Activated CD8-positive, alpha-beta T cell treated with anti-CD3 and anti-CD28 coated beads for 36 hours (primary cell): ENCODE measurements at regions not wholly inside any gene's neighbourhood (a gene's known extent, or its start where the extent isn't known, plus 50 kb on each side); places are given as distances from the start of the nearest gene placed in this dataset.

Experiments used
- ATAC-seq: fragments of 200-7000 bp; cut with Tn5 transposase; one replicate; pipeline ENCODE4 v1.10.0; 2021; ENCODE audit warnings: mild to moderate bottlenecking, moderate library complexity
- CTCF ChIA-PET: fragments of 350-600 bp; sonication (Branson Sonifier 250); formaldehyde crosslinking; loops from one replicate; lab custom pipeline; 2021; ENCODE audit warnings: antibody characterized with exemption; lab: Charles Lee
- POLR2A ChIA-PET: fragments of 350-600 bp; sonication (Branson Sonifier 250); formaldehyde crosslinking; loops from one replicate; lab custom pipeline; 2021; ENCODE audit warnings: antibody characterized with exemption; lab: Charles Lee
- DNase-seq: peaks from one replicate; pipeline ENCODE4 v3.0.0-alpha.2; 2020
- H3K27ac Mint-ChIP-seq: one replicate; pipeline ENCODE4 v1.8.0; 2021; ENCODE audit warnings: mild to moderate bottlenecking, mixed read lengths
- H3K27me3 Mint-ChIP-seq: one replicate; pipeline ENCODE4 v1.8.0; 2021; ENCODE audit warnings: mixed read lengths
- H3K36me3 Mint-ChIP-seq: one replicate; pipeline ENCODE4 v1.8.0; 2021; ENCODE audit warnings: low read depth, mixed read lengths
- H3K4me1 Mint-ChIP-seq: one replicate; pipeline ENCODE4 v1.8.0; 2021; ENCODE audit warnings: low read depth, mixed read lengths
- H3K4me3 Mint-ChIP-seq: one replicate; pipeline ENCODE4 v1.8.0; 2021; ENCODE audit warnings: mild to moderate bottlenecking, moderate library complexity, mixed read lengths
- H3K9me3 Mint-ChIP-seq: one replicate; pipeline ENCODE4 v1.8.0; 2021; ENCODE audit warnings: mixed read lengths
- intact Hi-C: fragments of 100-400 bp; cut with micrococcal nuclease; formaldehyde crosslinking; loops from one replicate; pipeline ENCODE4 v1.10.0; 2022
- TF ChIP-seq, protein P1 (sequence below): fragments of 200-600 bp; IDR thresholded peaks from one replicate; pipeline ENCODE4 v1.8.0; 2022; ENCODE audit warnings: antibody characterized with exemption, mild to moderate bottlenecking

DNA sequence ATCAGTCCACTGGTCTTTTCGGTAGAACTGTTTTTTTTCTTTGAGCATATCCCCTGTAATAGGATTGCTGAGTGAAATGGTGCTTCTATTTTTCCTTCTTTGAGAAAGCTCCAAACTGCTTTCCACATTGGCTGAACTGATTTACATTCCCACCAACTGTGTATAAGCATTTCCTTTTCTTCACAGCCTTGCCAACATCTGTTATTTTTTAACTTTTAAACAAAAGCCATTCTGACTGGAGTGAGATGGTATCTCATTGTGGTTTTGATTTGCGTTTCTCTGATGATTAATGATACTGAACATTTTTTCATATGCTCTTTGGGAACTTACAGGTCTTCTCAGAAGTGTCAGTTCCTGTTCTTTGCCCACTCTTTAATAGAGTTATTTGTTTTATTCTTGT, 764.7 kb downstream of the MTRR start:
- TF ChIP-seq, protein P1, sequence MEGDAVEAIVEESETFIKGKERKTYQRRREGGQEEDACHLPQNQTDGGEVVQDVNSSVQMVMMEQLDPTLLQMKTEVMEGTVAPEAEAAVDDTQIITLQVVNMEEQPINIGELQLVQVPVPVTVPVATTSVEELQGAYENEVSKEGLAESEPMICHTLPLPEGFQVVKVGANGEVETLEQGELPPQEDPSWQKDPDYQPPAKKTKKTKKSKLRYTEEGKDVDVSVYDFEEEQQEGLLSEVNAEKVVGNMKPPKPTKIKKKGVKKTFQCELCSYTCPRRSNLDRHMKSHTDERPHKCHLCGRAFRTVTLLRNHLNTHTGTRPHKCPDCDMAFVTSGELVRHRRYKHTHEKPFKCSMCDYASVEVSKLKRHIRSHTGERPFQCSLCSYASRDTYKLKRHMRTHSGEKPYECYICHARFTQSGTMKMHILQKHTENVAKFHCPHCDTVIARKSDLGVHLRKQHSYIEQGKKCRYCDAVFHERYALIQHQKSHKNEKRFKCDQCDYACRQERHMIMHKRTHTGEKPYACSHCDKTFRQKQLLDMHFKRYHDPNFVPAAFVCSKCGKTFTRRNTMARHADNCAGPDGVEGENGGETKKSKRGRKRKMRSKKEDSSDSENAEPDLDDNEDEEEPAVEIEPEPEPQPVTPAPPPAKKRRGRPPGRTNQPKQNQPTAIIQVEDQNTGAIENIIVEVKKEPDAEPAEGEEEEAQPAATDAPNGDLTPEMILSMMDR = no peak
- no peak for ATAC-seq
- Mint-ChIP-seq H3K36me3 (no peaks in the 10 kb centered on the region), H3K4me1 (no peaks in the 10 kb centered on the region), H3K27me3 (no peaks in the 10 kb centered on the region), H3K4me3 (no peak overlapping the region), H3K9me3 (peaks cover 5% of the 10 kb centered on the region), H3K27ac (no peak overlapping the region)
- ChIA-PET POLR2A (no interaction called here), CTCF (no interaction called here)
- DNase-seq = no peak
- intact Hi-C loops = no loop called here

DNA sequence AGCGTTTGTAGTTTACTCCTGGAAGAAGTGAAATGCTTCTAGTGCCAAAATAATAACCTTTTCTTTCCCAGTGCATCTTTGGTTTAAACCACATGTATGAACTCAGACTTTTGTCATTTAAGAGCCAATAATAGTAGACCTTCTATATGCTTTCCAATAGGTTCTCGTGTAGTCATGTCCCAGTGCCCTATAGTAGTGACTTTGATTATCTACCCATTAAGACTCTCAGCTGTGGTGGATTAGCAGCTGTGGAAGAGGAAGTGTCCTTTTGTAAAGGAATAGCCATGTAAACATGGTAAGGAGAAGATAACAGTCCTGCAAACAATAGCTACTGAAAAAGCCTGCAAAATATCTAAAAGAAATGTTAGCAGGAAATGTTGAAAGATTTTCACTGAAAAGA, 765.3 kb downstream of the MTRR start:
- DNase-seq (no peak), ATAC-seq (no peak)
- no peaks in the 10 kb centered on the region for H3K36me3 Mint-ChIP-seq
- no peak overlapping the region for H3K27ac Mint-ChIP-seq
- ChIA-PET POLR2A (no interaction called here), CTCF (no interaction called here)
- peaks cover 5% of the 10 kb centered on the region for H3K9me3 Mint-ChIP-seq
- H3K27me3 Mint-ChIP-seq = no peaks in the 10 kb centered on the region
- H3K4me3 Mint-ChIP-seq = no peak overlapping the region
- H3K4me1 Mint-ChIP-seq = no peaks in the 10 kb centered on the region
- TF ChIP-seq, protein P1 = no peak
- intact Hi-C loops = no loop called here

DNA sequence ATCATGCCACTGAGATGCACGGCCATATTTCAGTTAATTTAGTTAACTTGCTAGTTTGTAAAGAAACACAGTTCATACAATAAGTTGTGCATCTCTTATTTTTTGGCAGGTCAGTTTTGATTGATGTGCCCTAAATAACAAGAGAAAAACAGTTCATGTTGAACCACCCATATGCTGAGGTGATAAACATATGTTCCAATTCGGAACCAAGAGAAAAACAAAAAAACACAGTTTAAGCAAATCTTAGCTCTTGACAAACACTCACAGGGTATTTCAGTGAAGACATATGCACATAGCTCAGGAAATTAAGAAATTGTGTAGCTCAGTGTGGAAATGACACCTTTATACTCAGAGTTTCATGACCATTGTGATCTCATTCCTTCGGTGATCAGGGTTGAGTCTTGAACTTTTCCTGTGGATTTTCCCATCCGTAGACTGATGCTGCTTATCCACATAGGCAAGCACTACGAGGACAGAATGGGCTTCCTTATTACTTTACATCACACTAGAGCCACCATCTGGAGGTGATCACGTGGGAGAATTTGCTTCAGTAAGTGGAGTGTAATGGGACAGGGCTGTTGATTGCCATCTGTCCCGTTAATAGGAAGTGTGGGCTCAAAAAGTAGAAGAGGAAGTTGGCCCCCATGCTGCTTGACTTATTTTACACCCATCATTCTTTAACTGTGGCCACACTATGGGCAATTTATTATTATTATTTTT, 773.0 kb downstream of the MTRR start:
- POLR2A ChIA-PET = no interaction called here
- Mint-ChIP-seq H3K27ac (no peak overlapping the region), H3K4me3 (no peak overlapping the region), H3K9me3 (peaks cover 3% of the 10 kb centered on the region), H3K27me3 (no peaks in the 10 kb centered on the region), H3K36me3 (no peaks in the 10 kb centered on the region), H3K4me1 (no peaks in the 10 kb centered on the region)
- no peak for DNase-seq
- intact Hi-C loops = no loop called here
- CTCF ChIA-PET = no interaction called here
- TF ChIP-seq, protein P1 = no peak
- ATAC-seq = no peak

DNA sequence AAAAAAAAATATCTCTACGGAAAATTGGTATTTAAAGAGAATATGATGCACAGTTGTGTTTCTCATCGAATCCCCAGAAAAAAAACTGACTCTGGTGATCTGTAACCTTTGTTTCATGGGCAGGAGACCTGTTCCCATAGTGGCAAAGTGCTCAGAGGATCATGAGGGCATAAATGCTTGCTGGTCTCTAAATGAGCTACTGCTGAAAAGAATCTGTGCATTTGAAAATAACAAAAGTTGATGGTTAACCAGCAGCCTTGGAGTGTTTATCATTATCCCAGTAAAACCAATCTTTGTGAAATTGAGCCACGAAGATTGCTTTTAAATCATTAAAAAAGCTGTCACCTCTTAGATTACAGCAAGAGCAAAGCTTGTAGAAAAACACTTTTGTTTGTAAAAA, 775.4 kb downstream of the MTRR start:
- POLR2A ChIA-PET = no interaction called here

DNA sequence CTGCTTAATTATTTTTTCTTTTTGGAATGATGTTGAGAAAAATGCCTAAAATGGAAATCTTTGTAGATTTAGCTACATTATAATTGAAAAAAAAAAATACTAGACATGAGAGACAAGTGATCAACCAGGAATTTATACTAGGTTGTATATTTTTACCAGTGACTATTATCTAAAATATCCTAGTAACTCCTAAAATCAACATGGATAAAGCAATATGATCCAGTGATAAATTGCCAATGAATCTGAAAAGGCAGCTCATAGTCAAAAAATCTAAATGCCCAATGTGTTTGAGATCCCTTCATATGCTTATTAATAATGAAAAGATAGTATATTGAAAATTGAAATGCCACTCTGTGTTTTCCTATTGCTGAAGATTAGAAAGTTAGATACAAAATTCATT, 778.2 kb downstream of the MTRR start:
- CTCF ChIA-PET = no interaction called here
- intact Hi-C loops = no loop called here

More for the DNA sequence above, 775.4 kb downstream of the MTRR start:
- ATAC-seq (no peak), DNase-seq (no peak)
- CTCF ChIA-PET = no interaction called here
- no peaks in the 10 kb centered on the region for H3K27me3 Mint-ChIP-seq
- no peaks in the 10 kb centered on the region for H3K36me3 Mint-ChIP-seq
- H3K9me3 Mint-ChIP-seq = peaks cover 2% of the 10 kb centered on the region
- no peaks in the 10 kb centered on the region for H3K4me1 Mint-ChIP-seq
- intact Hi-C loops = no loop called here
- no peak overlapping the region for H3K27ac Mint-ChIP-seq
- H3K4me3 Mint-ChIP-seq = no peak overlapping the region
- TF ChIP-seq, protein P1 = no peak

More for the DNA sequence above, 778.2 kb downstream of the MTRR start:
- Mint-ChIP-seq H3K36me3 (no peaks in the 10 kb centered on the region), H3K4me3 (no peak overlapping the region), H3K27me3 (no peaks in the 10 kb centered on the region), H3K4me1 (no peaks in the 10 kb centered on the region), H3K9me3 (peaks cover 5% of the 10 kb centered on the region), H3K27ac (no peak overlapping the region)
- POLR2A ChIA-PET = no interaction called here
- TF ChIP-seq, protein P1 = no peak
- DNase-seq (no peak), ATAC-seq (no peak)
